IMR-90 (cell line): ENCODE measurements at regions not wholly inside any gene's neighbourhood (a gene's known extent, or its start where the extent isn't known, plus 50 kb on each side); places are given as distances from the start of the nearest gene placed in this dataset.

Experiments
- ATAC-seq: fragments of 200-7000 bp; cut with Tn5 transposase; 2 replicates; pipeline ENCODE4 v1.9.1; 2020; ENCODE audit warnings: low read depth, mild to moderate bottlenecking, moderate library complexity
- BruUV-seq: library from RNA; stranded (reverse); fragments of 400-500 nt; replicated peaks from 2 replicates; lab custom pipeline; 2021; lab: Mats Ljungman, UMichigan
- CTCF ChIA-PET: fragments of 300-600 bp; formaldehyde crosslinking; extraction: SDS; loops from one replicate; lab custom pipeline; 2021; ENCODE audit warnings: antibody characterized with exemption; lab: Yijun Ruan, JAX
- POLR2A ChIA-PET: fragments of 300-600 bp; sonication (Branson Sonifier 250); formaldehyde crosslinking; loops from one replicate; lab custom pipeline; 2022; ENCODE audit warnings: antibody characterized with exemption; ENCODE audit not compliant: unreplicated experiment; lab: Charles Lee
- DNase-seq: peaks from one replicate; pipeline ENCODE4 v3.0.0; 2013
- H2AFZ ChIP-seq: replicated peaks from 2 replicates; pipeline ENCODE3; 2013; ENCODE audit warnings: low read length, mild to moderate bottlenecking; ENCODE audit not compliant: poor library complexity
- H2AK5ac ChIP-seq: 2 replicates; pipeline ENCODE4 v1.6.1; 2013; ENCODE audit warnings: low read depth, low read length, inconsistent platforms
- H2AK9ac ChIP-seq: replicated peaks from 2 replicates; pipeline ENCODE3; 2013; ENCODE audit warnings: mild to moderate bottlenecking, low read depth, low read length, moderate library complexity; ENCODE audit not compliant: poor library complexity
- H2BK120ac ChIP-seq: 2 replicates; pipeline ENCODE4 v1.6.1; 2013; ENCODE audit warnings: low read depth, low read length, inconsistent platforms
- H2BK15ac ChIP-seq: 3 replicates; pipeline ENCODE4 v1.6.1; 2013; ENCODE audit warnings: low read depth, low read length, inconsistent platforms
- H2BK20ac ChIP-seq: 2 replicates; pipeline ENCODE4 v1.6.1; 2013; ENCODE audit warnings: low read depth, mild to moderate bottlenecking, inconsistent platforms, low read length, moderate library complexity
- H2BK5ac ChIP-seq: 2 replicates; pipeline ENCODE4 v1.6.1; 2013; ENCODE audit warnings: mild to moderate bottlenecking, low read depth, low read length, inconsistent platforms; ENCODE audit not compliant: poor library complexity, severe bottlenecking
- H3K14ac ChIP-seq: replicated peaks from 2 replicates; pipeline ENCODE4 v1.6.1; 2013; ENCODE audit warnings: low read depth, low read length, inconsistent platforms
- H3K18ac ChIP-seq: 2 replicates; pipeline ENCODE4 v1.6.1; 2013; ENCODE audit warnings: low read depth, low read length, control low read depth
- H3K23ac ChIP-seq: 2 replicates; pipeline ENCODE4 v1.6.1; 2013; ENCODE audit warnings: low read depth, low read length, inconsistent platforms
- H3K27ac ChIP-seq: 2 replicates; pipeline ENCODE4 v1.5.1; 2013; ENCODE audit warnings: mild to moderate bottlenecking, control low read depth, low read length; ENCODE audit not compliant: insufficient read depth
- H3K27me3 ChIP-seq: 2 replicates; pipeline ENCODE4 v1.6.1; 2013; ENCODE audit warnings: low read length; ENCODE audit not compliant: control insufficient read depth, insufficient read depth
- H3K36me3 ChIP-seq: 2 replicates; pipeline ENCODE4 v1.6.1; 2013; ENCODE audit warnings: low read length, mixed read lengths; ENCODE audit not compliant: control insufficient read depth, insufficient read depth
- H3K4ac ChIP-seq: 2 replicates; pipeline ENCODE4 v1.6.1; 2013; ENCODE audit warnings: low read depth, low read length, inconsistent platforms
- H3K4me1 ChIP-seq: 2 replicates; pipeline ENCODE4 v1.6.1; 2013; ENCODE audit warnings: low read length, mixed read lengths; ENCODE audit not compliant: control insufficient read depth, insufficient read depth
- H3K4me2 ChIP-seq: 2 replicates; pipeline ENCODE4 v1.6.1; 2013; ENCODE audit warnings: low read depth, mild to moderate bottlenecking, control low read depth, low read length, moderate library complexity
- H3K4me3 ChIP-seq: 2 replicates; pipeline ENCODE4 v1.5.1; 2013; ENCODE audit warnings: low read depth, mild to moderate bottlenecking, control low read depth, low read length, moderate library complexity; ENCODE audit not compliant: insufficient read depth
- H3K56ac ChIP-seq: 2 replicates; pipeline ENCODE4 v1.6.1; 2013; ENCODE audit warnings: low read length, inconsistent platforms; ENCODE audit not compliant: insufficient read depth; ENCODE audit errors: extremely low read depth
- H3K79me1 ChIP-seq, 2 experiments: 2 replicates each; pipeline ENCODE4 v1.6.1; 2013; ENCODE audit warnings: low read length in 2 of 2, inconsistent platforms in 1 of 2, low read depth in 1 of 2
- H3K9ac ChIP-seq: 2 replicates; pipeline ENCODE4 v1.6.1; 2013; ENCODE audit warnings: low read depth, low read length, control low read depth
- H3K9me1 ChIP-seq: 2 replicates; pipeline ENCODE4 v1.6.1; 2013; ENCODE audit warnings: low read length, inconsistent platforms; ENCODE audit not compliant: insufficient read depth
- H3K9me3 ChIP-seq: 2 replicates; pipeline ENCODE4 v1.6.1; 2013; ENCODE audit warnings: low read length; ENCODE audit not compliant: control insufficient read depth, insufficient read depth
- H4K20me1 ChIP-seq: 2 replicates; pipeline ENCODE4 v1.6.1; 2013; ENCODE audit warnings: low read length, inconsistent platforms; ENCODE audit not compliant: insufficient read depth
- H4K5ac ChIP-seq: 2 replicates; pipeline ENCODE4 v1.6.1; 2013; ENCODE audit warnings: mild to moderate bottlenecking, low read depth, low read length, control low read depth
- H4K8ac ChIP-seq, 2 experiments: 2 replicates each; pipeline ENCODE4 v1.6.1; 2013; ENCODE audit warnings: low read depth in 2 of 2, low read length in 2 of 2, control low read depth in 1 of 2, inconsistent platforms in 1 of 2
- H4K91ac ChIP-seq: 2 replicates; pipeline ENCODE4 v1.6.1; 2013; ENCODE audit warnings: low read depth, low read length, inconsistent platforms; ENCODE audit not compliant: insufficient read depth
- BHLHE40 ChIP-seq: fragments of 150-350 bp; IDR thresholded peaks from 2 replicates; pipeline ENCODE4 v1.6.1; 2016; ENCODE audit warnings: mild to moderate bottlenecking, low read depth, low read length
- CEBPB ChIP-seq: IDR thresholded peaks from 2 replicates; pipeline ENCODE4 v1.6.1; 2012; ENCODE audit warnings: low read depth, low read length, improper control_type of control experiment
- CTCF ChIP-seq: conservative IDR thresholded peaks from 2 replicates; pipeline ENCODE4 v1.5.1; 2012; ENCODE audit warnings: mild to moderate bottlenecking, low read depth, low read length, improper control_type of control experiment
- FOS ChIP-seq: fragments of 150-350 bp; IDR thresholded peaks from 2 replicates; pipeline ENCODE4 v1.6.1; 2016; ENCODE audit warnings: low read depth, low read length
- MAZ ChIP-seq: IDR thresholded peaks from 2 replicates; pipeline ENCODE4 v1.6.1; 2012; ENCODE audit warnings: low read depth, mild to moderate bottlenecking, low read length, improper control_type of control experiment, moderate library complexity, borderline replicate concordance
- POLR2A ChIP-seq: IDR thresholded peaks from 2 replicates; pipeline ENCODE4 v1.6.1; 2012; ENCODE audit warnings: mild to moderate bottlenecking, low read depth, low read length
- RCOR1 ChIP-seq: IDR thresholded peaks from 2 replicates; pipeline ENCODE4 v1.6.1; 2012; ENCODE audit warnings: mild to moderate bottlenecking, low read length, improper control_type of control experiment; ENCODE audit not compliant: insufficient replicate concordance
- RFX5 ChIP-seq: IDR thresholded peaks from 2 replicates; pipeline ENCODE4 v1.8.0; 2012; ENCODE audit warnings: low read depth, mild to moderate bottlenecking, low read length, moderate library complexity
- SMC3 ChIP-seq: fragments of 150-350 bp; IDR thresholded peaks from 2 replicates; pipeline ENCODE4 v1.6.1; 2016; ENCODE audit warnings: low read depth, mild to moderate bottlenecking, antibody characterized with exemption, low read length, moderate library complexity
- USF2 ChIP-seq: fragments of 150-350 bp; IDR thresholded peaks from 2 replicates; pipeline ENCODE4 v1.6.1; 2017; ENCODE audit warnings: mild to moderate bottlenecking, antibody characterized with exemption, low read length, low read depth
- WGBS, 2 experiments: methylation state at CpG; one replicate each; pipeline versions ENCODE4 v1.1.5 to v1.1.7; 2013; ENCODE audit warnings: missing lambda C conversion rate in 2 of 2; ENCODE audit not compliant: insufficient read length in 1 of 2; ENCODE audit errors: extremely low coverage in 2 of 2; 5-methylcytosine and 5-hydroxymethylcytosine counted together
- dilution Hi-C: fragments of 300-500 bp; cut with HindIII; formaldehyde crosslinking; loops from one replicate; pipeline ENCODE4 v1.14.3; 2018; ENCODE audit warnings: low sequenced_read_pairs; ENCODE audit not compliant: unreplicated experiment
- in situ Hi-C: fragments of 300-500 bp; cut with MboI; formaldehyde crosslinking; loops from 3 replicates; pipeline ENCODE4 v1.14.3; 2019; ENCODE audit warnings: low sequenced_read_pairs, inconsistent platforms, mixed read lengths
- intact Hi-C: fragments of 100-400 bp; cut with micrococcal nuclease; formaldehyde crosslinking; loops from 2 replicates; pipeline ENCODE4 v1.10.0; 2022

DNA sequence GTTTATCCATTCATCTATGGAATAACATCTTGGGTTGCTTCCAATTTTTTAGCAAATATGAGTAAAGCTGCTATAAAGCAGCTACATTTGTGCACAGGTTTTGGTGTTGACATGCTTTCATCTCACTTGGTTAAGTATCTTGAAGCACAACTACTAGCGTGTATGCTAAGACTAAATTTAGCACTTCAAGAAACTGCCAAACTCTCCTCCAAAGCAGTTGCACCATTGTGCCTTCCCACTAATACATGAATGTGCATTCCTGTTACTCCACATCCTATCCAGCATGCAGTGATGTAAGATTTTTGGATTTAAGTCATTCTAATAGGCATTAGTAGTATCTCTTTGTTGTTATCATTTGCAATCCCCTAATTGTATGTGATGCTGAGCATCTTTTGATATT lies 230.7 kb downstream of the KCNA4 start:
- Histone ChIP-seq H3K79me1 (no peaks in the 10 kb centered on the region), H3K27me3 (no peaks in the 10 kb centered on the region), H4K20me1 (no peaks in the 10 kb centered on the region), H4K5ac (no peak overlapping the region), H3K18ac (no peak overlapping the region), H3K36me3 (no peaks in the 10 kb centered on the region), H2AK9ac (no peak overlapping the region), H2AK5ac (no peak overlapping the region), H3K9ac (no peak overlapping the region), H3K27ac (no peak overlapping the region), H2BK20ac (no peak overlapping the region), H2BK120ac (no peak overlapping the region), H3K56ac (no peak overlapping the region), H4K91ac (no peak overlapping the region), H3K4ac (no peak overlapping the region), H3K4me3 (no peak overlapping the region), H3K4me1 (no peaks in the 10 kb centered on the region), H3K23ac (no peak overlapping the region), H2BK5ac (no peak overlapping the region), H3K9me1 (no peaks in the 10 kb centered on the region), H3K14ac (no peak overlapping the region), H2BK15ac (no peak overlapping the region), H2AFZ (no peak overlapping the region), H3K4me2 (no peak overlapping the region), H4K8ac (no peak overlapping the region), H3K9me3 (peaks cover 4% of the 10 kb centered on the region; the same call in 1 of the 2 replicates)
- no CpG with 5 or more reads among the region's 1 CpG for WGBS, 2 experiments
- DNase-seq (no peak), ATAC-seq (no peak)
- in situ Hi-C loops (no loop called here), intact Hi-C loops (no loop called here), dilution Hi-C loops (no loop called here)
- CTCF ChIA-PET, result no interaction called here
- POLR2A ChIA-PET, result no interaction called here
- no TSS peak for BruUV-seq
- TF ChIP-seq RFX5, result no peak
- TF ChIP-seq CEBPB, result no peak
- no peak for TF ChIP-seq FOS
- no peak for TF ChIP-seq MAZ
- no peak for TF ChIP-seq POLR2A
- TF ChIP-seq CTCF, result no peak
- TF ChIP-seq SMC3, result no peak
- no peak for TF ChIP-seq USF2
- no peak for TF ChIP-seq RCOR1
- TF ChIP-seq BHLHE40, result no peak
